ENCODE measurements at regions not wholly inside any gene's neighbourhood (a gene's known extent, or its start where the extent isn't known, plus 50 kb on each side); places are given as distances from the start of the nearest gene placed in this dataset.
"Not testable (repeated sequence)": the region's sequence is repeated elsewhere in the genome, so short reads cannot be mapped to it uniquely, and the experiment has no call there.

GRCh38 chr14:43669355-43669754 is 837.7 kb downstream of the FSCB start:
- no peak for DNase-seq

GRCh38 chr14:43665570-43666267 is 841.4 kb downstream of the FSCB start:
- no peak for DNase-seq

GRCh38 chr14:43655194-43655593 is 851.9 kb downstream of the FSCB start:
- DNase-seq = not testable (repeated sequence)

GRCh38 chr14:43651896-43652295 is 855.2 kb downstream of the FSCB start:
- no peak for DNase-seq

- DNase-seq = no peak
Observed at GRCh38 chr14:43651185-43651787, 855.8 kb downstream of the FSCB start.

GRCh38 chr14:43649508-43649907 is 857.6 kb downstream of the FSCB start:
- DNase-seq = no peak

- no peak for DNase-seq
Observed at GRCh38 chr14:43647302-43647701, 859.8 kb downstream of the FSCB start.

- DNase-seq = no peak
Observed at GRCh38 chr14:43640718-43641267, 866.3 kb downstream of the FSCB start.

GRCh38 chr14:43625294-43625693 is 881.8 kb downstream of the FSCB start:
- no peak for DNase-seq

- DNase-seq = no peak
Observed at GRCh38 chr14:43621282-43621681, 885.8 kb downstream of the FSCB start.

- DNase-seq = no peak
Observed at GRCh38 chr14:43595096-43595772, 911.8 kb downstream of the FSCB start.

- DNase-seq = peak in 1 of 2 experiments; percentile 36
Observed at GRCh38 chr14:43591776-43592175, 915.3 kb downstream of the FSCB start.

GRCh38 chr14:43587183-43587582 is 919.9 kb downstream of the FSCB start:
- DNase-seq = no peak

- no peak for DNase-seq
Observed at GRCh38 chr14:43579671-43580070, 927.4 kb downstream of the FSCB start.

- no peak for DNase-seq
Observed at GRCh38 chr14:43568022-43568421, 939.1 kb downstream of the FSCB start.

GRCh38 chr14:43548368-43548767 is 958.7 kb downstream of the FSCB start:
- no peak for DNase-seq

GRCh38 chr14:43547596-43547995 is 959.5 kb downstream of the FSCB start:
- DNase-seq = not testable (repeated sequence)

GRCh38 chr14:43541356-43541755 is 965.7 kb downstream of the FSCB start:
- no peak for DNase-seq

GRCh38 chr14:43540948-43541347 is 966.1 kb downstream of the FSCB start:
- DNase-seq = peak in 1 of 2 experiments; percentile 0

- DNase-seq = no peak
Observed at GRCh38 chr14:43539210-43539609, 967.9 kb downstream of the FSCB start.

- DNase-seq = no peak
Observed at GRCh38 chr14:43535231-43535838, 971.7 kb downstream of the FSCB start.

- no peak for DNase-seq
Observed at GRCh38 chr14:43532825-43533416, 974.2 kb downstream of the FSCB start.

- no peak for DNase-seq
Observed at GRCh38 chr14:43528321-43528720, 978.8 kb downstream of the FSCB start.
